IMR-90 (cell line): ENCODE measurements at regions not wholly inside any gene's neighbourhood (a gene's known extent, or its start where the extent isn't known, plus 50 kb on each side); places are given as distances from the start of the nearest gene placed in this dataset.

Experiments used
- ATAC-seq: fragments of 200-7000 bp; cut with Tn5 transposase; 2 replicates; pipeline ENCODE4 v1.9.1; 2020; ENCODE audit warnings: low read depth, mild to moderate bottlenecking, moderate library complexity
- BruUV-seq: library from RNA; stranded (reverse); fragments of 400-500 nt; replicated peaks from 2 replicates; lab custom pipeline; 2021; lab: Mats Ljungman, UMichigan
- CTCF ChIA-PET: fragments of 300-600 bp; formaldehyde crosslinking; extraction: SDS; loops from one replicate; lab custom pipeline; 2021; ENCODE audit warnings: antibody characterized with exemption; lab: Yijun Ruan, JAX
- POLR2A ChIA-PET: fragments of 300-600 bp; sonication (Branson Sonifier 250); formaldehyde crosslinking; loops from one replicate; lab custom pipeline; 2022; ENCODE audit warnings: antibody characterized with exemption; ENCODE audit not compliant: unreplicated experiment; lab: Charles Lee
- DNase-seq: peaks from one replicate; pipeline ENCODE4 v3.0.0; 2013
- H2AFZ ChIP-seq: replicated peaks from 2 replicates; pipeline ENCODE3; 2013; ENCODE audit warnings: low read length, mild to moderate bottlenecking; ENCODE audit not compliant: poor library complexity
- H2AK5ac ChIP-seq: 2 replicates; pipeline ENCODE4 v1.6.1; 2013; ENCODE audit warnings: low read depth, low read length, inconsistent platforms
- H2AK9ac ChIP-seq: replicated peaks from 2 replicates; pipeline ENCODE3; 2013; ENCODE audit warnings: mild to moderate bottlenecking, low read depth, low read length, moderate library complexity; ENCODE audit not compliant: poor library complexity
- H2BK120ac ChIP-seq: 2 replicates; pipeline ENCODE4 v1.6.1; 2013; ENCODE audit warnings: low read depth, low read length, inconsistent platforms
- H2BK15ac ChIP-seq: 3 replicates; pipeline ENCODE4 v1.6.1; 2013; ENCODE audit warnings: low read depth, low read length, inconsistent platforms
- H2BK20ac ChIP-seq: 2 replicates; pipeline ENCODE4 v1.6.1; 2013; ENCODE audit warnings: low read depth, mild to moderate bottlenecking, inconsistent platforms, low read length, moderate library complexity
- H2BK5ac ChIP-seq: 2 replicates; pipeline ENCODE4 v1.6.1; 2013; ENCODE audit warnings: mild to moderate bottlenecking, low read depth, low read length, inconsistent platforms; ENCODE audit not compliant: poor library complexity, severe bottlenecking
- H3K14ac ChIP-seq: replicated peaks from 2 replicates; pipeline ENCODE4 v1.6.1; 2013; ENCODE audit warnings: low read depth, low read length, inconsistent platforms
- H3K18ac ChIP-seq: 2 replicates; pipeline ENCODE4 v1.6.1; 2013; ENCODE audit warnings: low read depth, low read length, control low read depth
- H3K23ac ChIP-seq: 2 replicates; pipeline ENCODE4 v1.6.1; 2013; ENCODE audit warnings: low read depth, low read length, inconsistent platforms
- H3K27ac ChIP-seq: 2 replicates; pipeline ENCODE4 v1.5.1; 2013; ENCODE audit warnings: mild to moderate bottlenecking, control low read depth, low read length; ENCODE audit not compliant: insufficient read depth
- H3K27me3 ChIP-seq: 2 replicates; pipeline ENCODE4 v1.6.1; 2013; ENCODE audit warnings: low read length; ENCODE audit not compliant: control insufficient read depth, insufficient read depth
- H3K36me3 ChIP-seq: 2 replicates; pipeline ENCODE4 v1.6.1; 2013; ENCODE audit warnings: low read length, mixed read lengths; ENCODE audit not compliant: control insufficient read depth, insufficient read depth
- H3K4ac ChIP-seq: 2 replicates; pipeline ENCODE4 v1.6.1; 2013; ENCODE audit warnings: low read depth, low read length, inconsistent platforms
- H3K4me1 ChIP-seq: 2 replicates; pipeline ENCODE4 v1.6.1; 2013; ENCODE audit warnings: low read length, mixed read lengths; ENCODE audit not compliant: control insufficient read depth, insufficient read depth
- H3K4me2 ChIP-seq: 2 replicates; pipeline ENCODE4 v1.6.1; 2013; ENCODE audit warnings: low read depth, mild to moderate bottlenecking, control low read depth, low read length, moderate library complexity
- H3K4me3 ChIP-seq: 2 replicates; pipeline ENCODE4 v1.5.1; 2013; ENCODE audit warnings: low read depth, mild to moderate bottlenecking, control low read depth, low read length, moderate library complexity; ENCODE audit not compliant: insufficient read depth
- H3K56ac ChIP-seq: 2 replicates; pipeline ENCODE4 v1.6.1; 2013; ENCODE audit warnings: low read length, inconsistent platforms; ENCODE audit not compliant: insufficient read depth; ENCODE audit errors: extremely low read depth
- H3K79me1 ChIP-seq, 2 experiments: 2 replicates each; pipeline ENCODE4 v1.6.1; 2013; ENCODE audit warnings: low read length in 2 of 2, inconsistent platforms in 1 of 2, low read depth in 1 of 2
- H3K9ac ChIP-seq: 2 replicates; pipeline ENCODE4 v1.6.1; 2013; ENCODE audit warnings: low read depth, low read length, control low read depth
- H3K9me1 ChIP-seq: 2 replicates; pipeline ENCODE4 v1.6.1; 2013; ENCODE audit warnings: low read length, inconsistent platforms; ENCODE audit not compliant: insufficient read depth
- H3K9me3 ChIP-seq: 2 replicates; pipeline ENCODE4 v1.6.1; 2013; ENCODE audit warnings: low read length; ENCODE audit not compliant: control insufficient read depth, insufficient read depth
- H4K20me1 ChIP-seq: 2 replicates; pipeline ENCODE4 v1.6.1; 2013; ENCODE audit warnings: low read length, inconsistent platforms; ENCODE audit not compliant: insufficient read depth
- H4K5ac ChIP-seq: 2 replicates; pipeline ENCODE4 v1.6.1; 2013; ENCODE audit warnings: mild to moderate bottlenecking, low read depth, low read length, control low read depth
- H4K8ac ChIP-seq, 2 experiments: 2 replicates each; pipeline ENCODE4 v1.6.1; 2013; ENCODE audit warnings: low read depth in 2 of 2, low read length in 2 of 2, control low read depth in 1 of 2, inconsistent platforms in 1 of 2
- H4K91ac ChIP-seq: 2 replicates; pipeline ENCODE4 v1.6.1; 2013; ENCODE audit warnings: low read depth, low read length, inconsistent platforms; ENCODE audit not compliant: insufficient read depth
- CEBPB ChIP-seq: IDR thresholded peaks from 2 replicates; pipeline ENCODE4 v1.6.1; 2012; ENCODE audit warnings: low read depth, low read length, improper control_type of control experiment
- NFE2L2 ChIP-seq: fragments of 150-350 bp; IDR thresholded peaks from 2 replicates; pipeline ENCODE4 v1.6.1; 2016; ENCODE audit warnings: low read depth, mild to moderate bottlenecking, low read length
- RCOR1 ChIP-seq: IDR thresholded peaks from 2 replicates; pipeline ENCODE4 v1.6.1; 2012; ENCODE audit warnings: mild to moderate bottlenecking, low read length, improper control_type of control experiment; ENCODE audit not compliant: insufficient replicate concordance
- USF2 ChIP-seq: fragments of 150-350 bp; IDR thresholded peaks from 2 replicates; pipeline ENCODE4 v1.6.1; 2017; ENCODE audit warnings: mild to moderate bottlenecking, antibody characterized with exemption, low read length, low read depth
- WGBS, 2 experiments: methylation state at CpG; one replicate each; pipeline versions ENCODE4 v1.1.5 to v1.1.7; 2013; ENCODE audit warnings: missing lambda C conversion rate in 2 of 2; ENCODE audit not compliant: insufficient read length in 1 of 2; ENCODE audit errors: extremely low coverage in 2 of 2; 5-methylcytosine and 5-hydroxymethylcytosine counted together
- dilution Hi-C: fragments of 300-500 bp; cut with HindIII; formaldehyde crosslinking; loops from one replicate; pipeline ENCODE4 v1.14.3; 2018; ENCODE audit warnings: low sequenced_read_pairs; ENCODE audit not compliant: unreplicated experiment
- in situ Hi-C: fragments of 300-500 bp; cut with MboI; formaldehyde crosslinking; loops from 3 replicates; pipeline ENCODE4 v1.14.3; 2019; ENCODE audit warnings: low sequenced_read_pairs, inconsistent platforms, mixed read lengths
- intact Hi-C: fragments of 100-400 bp; cut with micrococcal nuclease; formaldehyde crosslinking; loops from 2 replicates; pipeline ENCODE4 v1.10.0; 2022

GRCh38 chr4:34718576-34719245, 1525.6 kb downstream of the ARAP2 start:
- H2AFZ ChIP-seq, result no peak overlapping the region
- ChIA-PET CTCF (no interaction called here), POLR2A (no interaction called here)
- no peak overlapping the region for H2BK15ac ChIP-seq
- ATAC-seq (no peak), DNase-seq (no peak)
- in situ Hi-C loops, result no loop called here
- H3K23ac ChIP-seq, result no peak overlapping the region
- TF ChIP-seq NFE2L2 (no peak), CEBPB (no peak), RCOR1 (no peak), USF2 (no peak)
- no peak overlapping the region for H2AK5ac ChIP-seq
- H3K4me1 ChIP-seq, result no peaks in the 10 kb centered on the region
- BruUV-seq, result no TSS peak
- no peaks in the 10 kb centered on the region for H3K36me3 ChIP-seq
- H2BK5ac ChIP-seq, result no peak overlapping the region
- dilution Hi-C loops, result no loop called here
- H3K27ac ChIP-seq, result no peak overlapping the region
- H3K9me3 ChIP-seq, result no peaks in the 10 kb centered on the region
- H2BK20ac ChIP-seq, result no peak overlapping the region
- no peaks in the 10 kb centered on the region for H3K27me3 ChIP-seq
- WGBS, 2 experiments, result no CpG with 5 or more reads among the region's 5 CpGs
- no peak overlapping the region for H3K14ac ChIP-seq
- H2BK120ac ChIP-seq, result no peak overlapping the region
- no peak overlapping the region for H3K4me2 ChIP-seq
- H3K79me1 ChIP-seq, result no peaks in the 10 kb centered on the region
- H3K18ac ChIP-seq, result no peak overlapping the region
- H3K4me3 ChIP-seq, result no peak overlapping the region
- H3K56ac ChIP-seq, result no peak overlapping the region
- H4K91ac ChIP-seq, result no peak overlapping the region
- H2AK9ac ChIP-seq, result no peak overlapping the region
- H4K5ac ChIP-seq, result no peak overlapping the region
- H3K9me1 ChIP-seq, result no peaks in the 10 kb centered on the region
- no peak overlapping the region for H4K8ac ChIP-seq
- no peaks in the 10 kb centered on the region for H4K20me1 ChIP-seq
- no peak overlapping the region for H3K4ac ChIP-seq
- intact Hi-C loops, result no loop called here
- H3K9ac ChIP-seq, result no peak overlapping the region
